Activated CD8-positive, alpha-beta memory T cell treated with anti-CD3 and anti-CD28 coated beads for 4 hours (primary cell): ENCODE measurements at regions not wholly inside any gene's neighbourhood (a gene's known extent, or its start where the extent isn't known, plus 50 kb on each side); places are given as distances from the start of the nearest gene placed in this dataset.

ENCODE experiments used
- DNase-seq, 2 donors: peaks; one replicate each; pipeline ENCODE4 v3.0.0-alpha.2; 2020; ENCODE audit warnings: low read depth in 2 of 2

GRCh38 chr5:173763410-173763809 lies 124.7 kb upstream of the CPEB4 start:
- DNase-seq: no peak

GRCh38 chr5:173764332-173765028 lies 123.7 kb upstream of the CPEB4 start:
- no peak for DNase-seq

- no peak for DNase-seq
Observed at GRCh38 chr5:173765029-173765644, 123.0 kb upstream of the CPEB4 start.

GRCh38 chr5:173765661-173766060 lies 122.5 kb upstream of the CPEB4 start:
- no peak for DNase-seq

GRCh38 chr5:173767574-173768266 lies 120.4 kb upstream of the CPEB4 start:
- no peak for DNase-seq

GRCh38 chr5:173768267-173768806 lies 119.8 kb upstream of the CPEB4 start:
- DNase-seq: no peak

- no peak for DNase-seq
Observed at GRCh38 chr5:173768891-173769290, 119.3 kb upstream of the CPEB4 start.

- no peak for DNase-seq
Observed at GRCh38 chr5:173770637-173771036, 117.5 kb upstream of the CPEB4 start.

- DNase-seq: no peak
Observed at GRCh38 chr5:173771121-173771724, 116.9 kb upstream of the CPEB4 start.

- DNase-seq: no peak
Observed at GRCh38 chr5:173771725-173772383, 116.3 kb upstream of the CPEB4 start.

GRCh38 chr5:173772384-173773059 lies 115.6 kb upstream of the CPEB4 start:
- DNase-seq: no peak

GRCh38 chr5:173774271-173774761 lies 113.8 kb upstream of the CPEB4 start:
- no peak for DNase-seq

- no peak for DNase-seq
Observed at GRCh38 chr5:173775261-173776197, 112.6 kb upstream of the CPEB4 start.

GRCh38 chr5:173777149-173777548 lies 111.0 kb upstream of the CPEB4 start:
- no peak for DNase-seq

GRCh38 chr5:173777674-173778073 lies 110.5 kb upstream of the CPEB4 start:
- DNase-seq: no peak

- DNase-seq: no peak
Observed at GRCh38 chr5:173778152-173778782, 109.9 kb upstream of the CPEB4 start.

- no peak for DNase-seq
Observed at GRCh38 chr5:173778784-173779304, 109.3 kb upstream of the CPEB4 start.

- no peak for DNase-seq
Observed at GRCh38 chr5:173780235-173781234, 107.6 kb upstream of the CPEB4 start.
